Activated T-helper 1 cell treated with anti-CD3 and anti-CD28 coated beads, Interleukin-2, amount 50 U/mL, for 16 hours (primary cell): ENCODE measurements at regions not wholly inside any gene's neighbourhood (a gene's known extent, or its start where the extent isn't known, plus 50 kb on each side); places are given as distances from the start of the nearest gene placed in this dataset.

ENCODE experiments used
- DNase-seq, 2 donors: peaks; one replicate each; pipeline ENCODE4 v3.0.0-alpha.2; 2020; ENCODE audit warnings: low read depth in 1 of 2, low spot score in 1 of 2

DNA sequence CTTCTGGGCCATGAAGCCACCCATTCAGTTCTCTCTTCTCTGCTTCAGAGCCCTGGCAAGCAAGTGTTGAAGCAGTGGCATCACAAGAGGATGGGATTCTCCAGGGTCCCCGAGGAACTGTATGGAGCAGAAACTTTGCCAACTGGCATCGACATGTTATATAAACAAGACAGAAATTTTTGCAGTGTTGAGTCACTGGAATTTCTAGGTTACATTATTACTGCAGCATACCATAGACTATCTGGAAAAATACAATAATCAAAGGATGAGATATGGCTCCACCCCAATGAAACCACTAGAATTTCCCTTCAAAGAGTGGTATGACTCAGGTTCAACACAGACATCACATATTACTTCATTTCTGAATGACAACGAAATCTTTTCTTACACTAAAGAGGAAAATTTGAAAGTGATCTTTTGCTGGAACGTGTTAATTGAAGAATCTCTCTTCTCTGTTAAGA, 343.0 kb upstream of the DYNLRB2 start:
- no peak for DNase-seq

DNA sequence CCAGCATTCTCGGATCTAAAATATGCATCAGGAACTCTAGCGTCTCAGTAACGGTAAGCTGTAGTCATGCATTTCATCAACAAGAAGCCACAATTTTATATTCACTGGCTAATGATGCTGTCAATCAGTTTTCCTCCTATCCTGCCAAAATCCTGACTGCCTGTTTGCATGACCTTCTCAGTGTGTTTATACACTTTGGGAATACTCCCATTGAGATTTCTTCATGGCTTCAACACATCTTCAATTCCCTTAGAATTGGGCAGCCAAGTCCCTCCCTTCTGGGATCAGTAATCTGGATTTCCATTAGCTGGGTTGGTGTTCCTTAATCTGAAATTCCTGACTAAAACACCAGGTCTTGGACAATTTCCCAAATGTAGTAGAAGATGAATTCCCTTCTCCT, 348.9 kb upstream of the DYNLRB2 start:
- no peak for DNase-seq

DNA sequence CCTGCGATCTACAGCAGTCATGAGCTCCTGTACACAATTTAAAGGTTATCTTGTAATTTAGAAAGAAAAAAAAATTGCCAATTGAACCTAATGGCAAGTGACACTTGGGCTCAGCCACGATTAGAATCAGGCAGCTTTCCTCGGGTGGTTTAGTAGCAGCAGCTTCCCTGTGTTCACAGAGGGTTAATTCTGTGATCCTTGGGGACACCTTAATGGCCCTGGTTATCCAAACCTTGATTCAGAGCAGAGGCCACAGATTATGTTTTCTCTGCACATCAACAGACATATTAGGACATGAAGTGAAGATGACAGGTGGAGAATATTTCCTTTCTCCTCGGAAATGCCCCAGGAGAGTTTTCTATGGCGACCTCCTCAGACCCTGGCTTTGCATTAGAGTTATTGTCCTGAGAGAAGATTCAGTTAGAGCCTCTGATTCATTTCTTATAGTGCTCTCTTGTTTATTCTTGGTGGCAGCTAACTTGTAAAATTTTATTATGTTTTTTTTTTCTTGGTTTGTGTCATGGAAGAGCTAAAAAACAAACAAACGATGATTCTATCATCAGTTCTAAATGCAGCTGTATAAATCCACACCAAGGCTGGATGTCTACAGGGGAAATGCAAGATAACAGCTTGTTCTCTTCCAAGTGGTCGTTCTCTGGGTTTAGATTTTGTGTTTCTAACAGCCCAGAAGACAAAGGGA, 351.2 kb upstream of the DYNLRB2 start:
- DNase-seq: no peak

DNA sequence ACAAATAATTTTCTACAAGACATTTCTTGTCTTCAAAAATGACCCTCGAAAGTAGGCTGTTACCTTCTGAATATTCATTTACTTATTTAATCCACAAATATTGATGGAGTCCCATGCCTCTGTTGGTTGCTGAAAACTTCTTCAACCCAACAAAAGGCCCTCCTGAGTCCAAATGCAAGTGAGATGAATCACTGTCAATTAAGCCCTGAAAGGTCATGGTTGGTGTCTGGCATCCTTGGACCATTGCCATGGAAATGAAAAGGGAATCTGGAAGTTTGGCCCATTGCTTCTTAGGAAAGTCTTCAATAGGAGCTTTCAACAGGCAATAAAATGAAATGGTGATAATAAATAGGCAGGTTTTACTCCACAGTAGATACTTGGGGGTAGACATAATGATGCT, 364.7 kb upstream of the DYNLRB2 start:
- DNase-seq: no peak

DNA sequence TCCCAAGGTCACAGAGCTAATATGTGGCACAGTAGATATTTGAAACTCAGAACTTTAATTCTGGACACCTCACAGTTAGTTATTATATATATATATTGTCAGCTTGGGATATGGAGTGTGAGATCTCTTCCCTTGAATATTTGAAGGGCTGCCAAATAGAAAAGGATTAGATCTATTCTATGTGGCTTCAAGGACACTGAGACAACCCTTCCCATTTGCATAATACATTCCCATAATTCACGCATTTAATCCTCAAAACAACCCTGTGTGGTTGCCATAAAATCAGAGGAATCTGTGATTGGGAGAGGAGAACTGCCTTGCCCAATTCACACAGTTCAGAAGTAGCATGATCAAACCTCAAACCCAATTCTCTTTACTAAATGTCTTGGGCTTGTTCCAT, 365.8 kb upstream of the DYNLRB2 start:
- DNase-seq: no peak

DNA sequence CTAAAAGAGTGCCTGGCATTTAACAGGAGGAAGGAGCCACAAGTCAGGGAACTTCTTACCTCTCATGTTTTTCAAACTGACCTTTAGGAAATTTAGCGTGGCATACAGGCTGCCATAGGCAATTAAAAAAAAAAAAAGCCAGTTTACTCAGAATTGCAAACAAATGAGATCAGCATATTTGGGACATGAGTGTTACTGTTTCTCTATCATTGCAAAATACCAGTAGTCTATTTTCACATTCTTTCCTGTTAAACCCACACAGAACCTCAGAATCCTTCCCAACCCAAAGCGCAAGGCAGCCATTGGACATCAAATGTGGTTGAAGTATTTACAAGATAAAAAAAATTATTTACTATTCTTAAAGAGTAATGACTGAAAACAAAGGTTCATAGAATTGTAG, 366.4 kb upstream of the DYNLRB2 start:
- no peak for DNase-seq

DNA sequence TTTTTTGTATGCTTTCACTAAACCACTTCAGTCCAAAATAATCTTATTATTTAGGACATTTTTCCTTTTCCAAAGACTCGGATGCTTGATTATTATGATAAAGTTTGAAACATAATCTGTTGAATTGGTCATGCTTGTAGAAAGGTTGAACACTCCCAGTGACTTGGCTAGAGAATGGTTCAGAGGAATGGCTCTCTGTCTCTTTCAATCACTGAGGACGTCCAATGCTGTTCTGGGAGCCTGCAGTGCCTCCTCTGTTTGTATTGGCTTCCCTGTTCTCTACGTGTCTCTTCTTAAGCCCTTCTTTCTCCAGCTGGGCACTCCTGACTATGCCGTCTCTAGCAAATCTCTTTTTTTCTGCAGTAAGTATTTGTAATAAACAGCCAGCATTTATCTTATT, 369.0 kb upstream of the DYNLRB2 start:
- DNase-seq: no peak

DNA sequence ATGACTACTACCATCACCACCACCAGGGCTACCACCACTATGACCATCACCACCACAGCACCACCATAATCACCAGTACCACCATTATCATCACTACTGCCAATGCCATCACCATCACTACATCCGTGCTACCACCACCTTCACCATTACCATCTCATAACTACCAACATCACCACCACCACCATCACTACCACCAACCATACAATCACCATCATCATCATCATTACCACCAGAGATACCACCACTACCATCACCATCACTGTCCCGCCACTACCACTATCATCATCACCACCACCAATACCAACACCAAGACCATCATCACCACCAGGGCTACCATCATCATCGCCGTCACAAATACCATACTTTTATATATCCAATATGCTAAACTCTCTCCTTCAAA, 369.6 kb upstream of the DYNLRB2 start:
- no peak for DNase-seq

DNA sequence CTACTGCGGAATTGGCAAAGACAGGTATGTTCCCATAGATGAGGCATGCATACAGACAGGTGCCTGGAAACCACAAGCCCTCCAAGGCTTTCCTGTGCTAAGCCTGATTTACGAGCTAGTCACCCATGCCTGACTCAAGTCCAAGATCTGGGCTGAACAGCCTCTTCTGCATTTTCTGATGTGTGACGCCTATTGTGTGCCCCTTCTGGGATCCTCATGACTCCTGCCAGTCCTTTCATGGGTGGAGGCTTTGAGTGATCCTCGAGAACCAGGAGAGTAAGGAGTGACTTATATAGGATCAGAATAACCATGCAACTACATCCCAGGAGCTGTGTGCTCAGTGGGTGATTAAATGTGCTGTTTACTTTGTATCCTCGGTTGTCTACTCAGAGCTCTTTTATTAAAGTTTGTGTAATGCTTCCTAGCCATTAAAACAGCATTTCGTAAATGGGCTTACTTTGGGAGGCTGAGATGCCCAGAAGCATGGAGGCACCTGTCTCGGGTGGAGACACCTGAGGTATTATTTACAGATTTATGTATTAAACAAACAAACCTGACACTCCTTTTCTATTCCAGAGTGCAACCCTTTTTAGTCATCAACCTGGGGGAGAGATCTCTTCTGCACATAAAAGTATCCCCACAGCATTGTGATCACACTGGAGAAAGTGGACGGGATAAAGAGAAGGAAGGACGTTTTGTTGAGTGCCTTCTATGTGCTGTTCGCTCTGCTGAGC, 373.0 kb upstream of the DYNLRB2 start:
- no peak for DNase-seq

DNA sequence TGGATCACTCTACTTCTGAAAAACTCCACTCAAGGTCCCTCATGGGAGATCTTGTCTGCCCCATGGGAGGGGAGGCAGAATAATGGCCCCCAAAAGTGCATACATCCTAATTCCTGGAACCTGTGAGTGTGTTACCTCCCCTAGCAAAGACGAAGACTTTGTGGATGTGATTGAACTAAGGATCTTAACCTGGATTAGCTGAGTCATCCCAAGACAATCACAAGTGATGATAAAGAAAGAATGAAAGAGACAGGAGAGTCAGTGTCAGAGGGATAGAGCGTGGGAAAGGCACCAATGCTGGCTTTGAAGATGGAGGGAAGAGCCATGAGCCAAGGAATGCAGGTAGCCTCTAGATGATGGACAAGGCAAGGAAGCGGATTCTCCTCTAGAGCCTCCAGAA, 374.7 kb upstream of the DYNLRB2 start:
- DNase-seq: no peak

DNA sequence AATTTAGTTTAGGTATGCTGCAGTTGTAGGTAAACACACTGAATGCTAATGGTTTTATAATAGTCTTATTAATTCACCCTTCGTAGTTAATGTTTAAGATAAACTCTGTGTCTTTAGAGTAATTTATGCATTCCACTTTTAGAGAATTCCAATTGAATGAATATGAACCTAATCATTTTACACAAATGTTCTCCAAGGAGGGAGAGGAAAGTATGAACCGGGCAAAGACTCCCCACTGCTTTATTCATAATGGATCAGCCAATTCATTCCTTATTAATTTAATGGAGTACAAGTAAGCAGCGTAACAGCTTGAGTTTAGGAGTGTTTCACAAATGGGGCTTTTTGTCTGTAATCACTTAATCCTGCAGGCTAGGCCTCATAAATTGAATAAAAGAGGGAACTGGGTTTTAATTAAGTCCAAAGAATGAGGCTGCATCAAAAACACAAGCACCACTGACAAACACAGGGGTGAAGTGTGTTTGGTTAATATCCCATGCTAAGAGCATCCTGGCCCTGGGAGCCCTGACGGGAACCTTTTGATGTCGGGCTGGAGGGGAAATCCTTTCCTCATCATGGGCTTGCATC, 375.7 kb upstream of the DYNLRB2 start:
- DNase-seq: no peak

DNA sequence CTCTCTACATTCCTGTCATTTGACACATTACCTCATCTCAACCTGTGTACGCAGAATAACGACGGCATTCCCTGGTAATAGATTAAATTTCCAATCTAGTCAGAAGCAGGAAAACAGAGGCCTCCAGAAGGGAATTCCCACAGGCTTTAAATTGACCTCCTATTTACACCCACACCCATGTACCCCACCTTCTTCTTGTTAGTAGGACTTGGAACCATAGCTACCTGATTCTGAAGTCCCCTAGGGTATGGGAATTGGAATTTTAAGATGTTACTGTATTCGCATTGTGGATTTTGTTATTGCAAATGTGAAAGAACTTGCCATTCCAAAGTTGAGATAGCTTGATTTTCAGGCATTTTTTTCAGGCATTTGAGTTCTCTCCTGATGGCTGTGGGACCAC, 377.5 kb upstream of the DYNLRB2 start:
- no peak for DNase-seq

DNA sequence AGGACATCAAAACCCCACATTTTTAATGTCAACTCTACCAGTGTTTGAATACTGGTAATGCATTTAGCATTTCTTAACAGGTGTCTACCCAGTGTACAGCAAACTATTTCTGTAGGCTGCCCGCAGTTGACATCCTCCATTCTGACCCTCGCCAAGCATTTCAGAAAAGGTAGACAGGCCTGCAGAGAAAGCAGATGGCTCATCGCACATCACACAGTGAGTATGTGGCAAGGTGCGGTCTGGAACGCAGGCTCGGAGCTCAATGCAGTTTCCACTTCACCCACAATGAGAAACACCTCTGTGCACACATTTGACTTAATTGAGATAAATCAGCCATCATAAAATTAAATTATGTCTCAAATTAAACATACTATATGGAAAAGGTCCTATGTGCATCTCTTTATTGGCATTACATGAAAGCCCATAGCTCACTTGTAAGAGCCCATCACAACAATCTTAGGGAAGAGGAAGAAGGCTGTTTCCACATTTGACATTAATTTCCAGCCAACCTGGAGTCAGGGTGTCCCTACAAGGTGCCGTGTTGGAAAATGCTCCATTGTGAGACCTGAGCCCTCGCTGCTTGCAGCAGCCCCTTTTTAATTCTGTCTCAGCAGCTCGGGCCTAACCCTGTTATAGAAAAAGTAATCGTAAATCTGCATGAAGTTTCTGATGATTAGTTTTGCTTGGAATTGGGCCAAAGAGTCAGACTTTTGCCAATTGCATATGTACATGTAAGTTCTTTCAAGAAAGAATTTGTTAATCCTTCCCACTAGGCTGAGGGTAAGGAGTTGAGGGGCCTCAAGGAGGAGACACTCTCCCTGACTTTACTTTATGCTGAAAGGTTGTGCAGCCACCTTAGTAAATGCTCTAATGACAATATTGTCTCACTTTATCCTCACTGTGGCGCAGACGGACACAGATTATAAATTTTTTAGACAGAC, 378.7 kb upstream of the DYNLRB2 start:
- DNase-seq: no peak

DNA sequence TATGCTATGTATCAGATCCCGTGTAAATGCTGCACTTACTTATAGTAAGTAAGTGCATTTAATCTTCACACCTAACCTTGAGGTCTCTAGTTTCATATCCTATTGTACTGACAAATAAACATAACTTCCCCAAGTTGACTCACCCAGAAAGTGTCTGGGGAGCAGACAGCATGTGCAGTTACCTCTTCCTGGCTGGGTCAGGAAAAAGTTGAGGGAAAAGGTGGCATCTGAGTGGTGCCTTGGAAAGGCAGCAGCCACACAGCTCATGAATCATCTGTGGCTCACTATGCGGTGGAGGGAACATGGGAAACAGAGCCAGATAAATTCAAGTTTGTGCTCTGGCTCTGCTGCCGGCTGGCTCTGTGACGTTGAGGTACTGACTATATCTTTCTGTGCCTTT, 382.0 kb upstream of the DYNLRB2 start:
- no peak for DNase-seq

DNA sequence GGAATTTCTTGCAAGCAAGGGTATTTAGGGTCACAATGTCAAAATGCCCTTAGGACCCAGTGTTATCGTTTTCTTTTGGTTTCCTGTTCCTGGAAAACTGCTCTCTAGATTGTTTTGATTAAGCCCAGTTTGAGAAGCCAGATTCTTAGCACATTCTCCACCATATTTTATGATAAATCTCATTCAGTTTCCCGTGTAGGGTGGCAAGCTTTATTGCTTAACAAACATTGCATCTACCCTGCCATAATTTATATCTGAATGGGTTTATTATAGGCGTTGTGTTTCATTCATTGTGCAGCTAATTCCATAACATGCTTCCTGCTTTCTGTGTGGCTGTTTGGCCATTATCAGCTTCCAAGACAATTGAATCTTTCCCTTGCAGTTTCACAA, 389.1 kb upstream of the DYNLRB2 start:
- DNase-seq: no peak

DNA sequence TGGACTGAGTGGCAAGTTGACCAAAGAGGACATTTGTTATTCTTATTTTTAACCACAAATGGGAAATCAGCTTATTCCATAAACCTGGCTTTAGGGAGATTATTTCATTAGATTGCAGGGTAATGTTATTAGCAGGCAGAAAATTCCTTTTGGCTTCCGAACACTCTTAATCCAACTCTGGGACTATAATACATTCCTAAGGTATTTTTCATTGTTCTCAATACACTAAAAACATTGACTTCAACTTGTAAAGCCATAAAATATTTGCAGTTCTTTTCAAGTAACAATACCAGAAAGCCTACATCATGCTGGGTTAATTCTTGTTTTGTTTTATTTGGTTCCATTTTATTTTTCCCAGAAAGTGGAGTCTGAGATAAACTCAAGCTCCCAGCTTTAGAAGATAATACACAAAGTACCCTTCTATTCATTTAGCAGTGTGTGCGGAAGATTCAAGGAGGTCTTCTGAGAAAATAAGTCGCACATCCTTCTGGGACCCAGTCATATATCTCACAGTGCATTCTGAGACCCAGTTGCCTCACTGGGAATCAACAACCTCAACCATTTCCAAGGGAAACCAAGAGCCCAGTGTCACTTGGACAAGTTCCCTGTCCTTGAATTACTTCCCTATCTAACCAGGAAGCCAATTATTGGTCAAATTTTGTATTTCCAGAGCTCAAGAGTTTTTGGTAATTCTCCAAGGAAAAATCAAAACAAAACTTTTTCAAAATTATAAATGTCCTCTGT, 389.6 kb upstream of the DYNLRB2 start:
- no peak for DNase-seq

DNA sequence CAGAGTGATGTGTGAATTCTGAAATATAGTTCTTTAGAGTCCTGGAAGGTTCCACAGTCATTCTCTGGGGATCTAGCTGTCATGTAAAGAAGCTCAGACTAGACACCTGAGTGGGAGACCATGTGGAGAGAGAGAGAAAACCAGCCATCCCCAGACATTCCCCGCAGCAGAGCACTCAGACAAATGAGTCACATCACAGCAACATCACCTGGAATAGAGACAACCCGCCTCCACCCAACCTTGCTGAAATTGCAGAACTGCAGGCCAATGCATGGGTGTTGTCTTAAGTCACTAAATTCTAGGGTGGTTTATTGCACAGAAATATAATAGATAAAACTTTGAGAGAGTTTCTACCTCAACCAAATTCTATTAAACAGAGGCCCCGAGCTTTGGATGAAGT, 392.0 kb upstream of the DYNLRB2 start:
- no peak for DNase-seq

DNA sequence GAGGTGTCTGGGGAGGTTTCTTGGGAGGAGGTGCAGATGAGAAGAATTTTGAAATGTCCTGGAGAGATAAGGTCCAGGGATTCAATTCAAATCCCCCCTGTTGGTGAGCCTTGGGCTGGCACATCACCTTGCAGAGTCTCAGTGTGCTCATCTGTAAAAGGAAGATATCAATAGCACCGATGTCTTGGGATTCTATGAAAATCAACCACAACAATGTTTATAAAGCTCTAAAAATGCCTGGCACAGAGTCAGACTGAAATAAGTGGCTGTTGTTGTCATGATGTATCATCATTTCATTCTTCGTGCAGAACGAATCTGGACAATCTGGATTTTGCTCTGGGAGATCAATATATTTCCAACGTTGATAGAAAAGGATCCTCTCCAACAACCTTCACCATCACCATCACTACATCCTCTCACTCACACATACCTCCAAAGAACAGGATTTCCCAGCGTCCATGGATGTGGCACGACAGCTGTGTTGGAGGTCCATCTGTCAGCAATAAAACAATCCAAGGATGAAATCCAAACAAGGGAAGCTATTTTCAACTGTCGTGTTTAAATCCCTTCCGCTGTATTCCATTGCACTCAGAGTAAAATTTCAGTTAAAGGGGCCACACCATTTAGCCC, 393.7 kb upstream of the DYNLRB2 start:
- DNase-seq: no peak

DNA sequence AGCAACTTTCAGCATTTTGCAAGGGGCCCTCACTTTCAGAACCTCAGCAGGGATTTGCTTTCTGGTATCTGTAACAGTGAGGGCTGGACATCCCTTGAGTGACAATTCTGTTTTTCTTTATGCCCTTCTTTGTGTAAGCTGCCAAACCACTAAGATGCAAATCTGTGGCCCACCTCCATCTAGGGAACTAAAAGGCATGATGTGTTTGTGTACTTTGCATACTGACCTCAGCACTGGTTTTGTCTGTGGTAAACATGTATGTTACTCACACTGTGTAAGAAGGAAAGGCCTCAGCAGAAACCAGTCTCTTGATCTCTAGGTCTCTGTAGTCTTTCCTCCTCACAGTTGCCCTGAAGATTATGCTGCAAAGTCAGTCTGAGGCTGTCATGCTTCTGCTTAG, 396.6 kb upstream of the DYNLRB2 start:
- DNase-seq: no peak

DNA sequence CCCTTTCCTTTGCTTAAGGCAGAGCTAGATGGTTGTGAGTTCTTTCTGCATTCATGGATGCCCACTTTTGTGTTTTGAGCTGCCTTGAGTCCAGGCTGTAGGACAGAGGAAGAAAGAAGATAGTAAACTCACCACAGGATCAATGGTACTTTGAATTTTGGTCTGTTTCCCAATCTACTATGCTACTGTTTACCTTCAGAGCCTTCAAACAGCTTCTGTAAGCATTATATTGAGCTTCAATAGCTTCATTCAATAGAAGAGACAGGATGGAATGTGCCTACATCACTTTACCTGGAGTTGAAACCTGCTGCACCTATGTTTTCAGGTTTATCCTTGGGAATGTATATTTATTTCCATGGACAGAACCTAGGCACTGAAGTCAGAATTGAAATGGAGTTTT, 397.9 kb upstream of the DYNLRB2 start:
- DNase-seq: no peak
